GM12865 (cell line): ENCODE measurements at regions not wholly inside any gene's neighbourhood (a gene's known extent, or its start where the extent isn't known, plus 50 kb on each side); places are given as distances from the start of the nearest gene placed in this dataset.
"Not testable (repeated sequence)": the region's sequence is repeated elsewhere in the genome, so short reads cannot be mapped to it uniquely, and the experiment has no call there.

Experiments used
- DNase-seq: peaks from one replicate; pipeline ENCODE4 v3.0.0; 2010; ENCODE audit warnings: low read depth
- H3K4me3 ChIP-seq: 2 replicates; pipeline ENCODE4 v1.5.1; 2011; ENCODE audit warnings: mild to moderate bottlenecking, low read depth, low read length, control low read depth
- CTCF ChIP-seq: IDR thresholded peaks from 2 replicates; pipeline ENCODE4 v1.5.1; 2011; ENCODE audit warnings: low read length, control low read depth, low read depth, inconsistent platforms; ENCODE audit not compliant: insufficient read depth; ENCODE audit errors: missing control alignments

- H3K4me3 ChIP-seq, result no peak overlapping the region
- no peak for TF ChIP-seq CTCF
- no peak for DNase-seq
Observed at GRCh38 chrX:128676651-128677050, 624.4 kb upstream of the ACTRT1 start.

GRCh38 chrX:128674326-128675086 lies 622.3 kb upstream of the ACTRT1 start:
- DNase-seq, H3K4me3 ChIP-seq: not testable (repeated sequence)

GRCh38 chrX:128664211-128664610 lies 612.0 kb upstream of the ACTRT1 start:
- no peak for DNase-seq
- TF ChIP-seq CTCF, result no peak
- H3K4me3 ChIP-seq, result no peak overlapping the region

GRCh38 chrX:128653524-128654060 lies 601.4 kb upstream of the ACTRT1 start:
- DNase-seq, result no peak
- TF ChIP-seq CTCF, result no peak
- no peak overlapping the region for H3K4me3 ChIP-seq

GRCh38 chrX:128650326-128650725 lies 598.1 kb upstream of the ACTRT1 start:
- TF ChIP-seq CTCF, result no peak
- no peak for DNase-seq
- no peak overlapping the region for H3K4me3 ChIP-seq

GRCh38 chrX:128634754-128635153 lies 582.6 kb upstream of the ACTRT1 start:
- no peak for DNase-seq
- no peak for TF ChIP-seq CTCF
- H3K4me3 ChIP-seq, result no peak overlapping the region

GRCh38 chrX:128623361-128623760 lies 571.2 kb upstream of the ACTRT1 start:
- DNase-seq, result no peak
- no peak for TF ChIP-seq CTCF

More at GRCh38 chrX:128623361-128623760, 571.2 kb upstream of the ACTRT1 start:
- no peak overlapping the region for H3K4me3 ChIP-seq
